ENCODE measurements at regions not wholly inside any gene's neighbourhood (a gene's known extent, or its start where the extent isn't known, plus 50 kb on each side); places are given as distances from the start of the nearest gene placed in this dataset.

- no peak overlapping the region for H3K27ac ChIP-seq
- intact Hi-C loops (cut with DNase I; ENCODE audit: low total_unique reads), result no loop called here
Measured at GRCh38 chr21:34022627-34023335, 50.6 kb upstream of the MRPS6 start.

GRCh38 chr21:34021726-34022125, 51.7 kb upstream of the MRPS6 start:
- Histone ChIP-seq H3K9me3 (no peaks in the 10 kb centered on the region), H3K4me3 (no peak overlapping the region), H3K27me3 (no peaks in the 10 kb centered on the region), H3K27ac (no peak overlapping the region), H3K4me1 (no peaks in the 10 kb centered on the region), H3K36me3 (no peaks in the 10 kb centered on the region)
- no peak for TF ChIP-seq CTCF (IDR thresholded peaks at IDR 0.05)
- TF ChIP-seq POLR2A (IDR thresholded peaks at IDR 0.05), result no peak
- DNase-seq, result no peak
- intact Hi-C loops (cut with DNase I; ENCODE audit: low total_unique reads), result no loop called here

More at GRCh38 chr21:34022627-34023335, 50.6 kb upstream of the MRPS6 start:
- no peaks in the 10 kb centered on the region for H3K9me3 ChIP-seq
- no peaks in the 10 kb centered on the region for H3K27me3 ChIP-seq
- H3K36me3 ChIP-seq, result no peaks in the 10 kb centered on the region
- no peak overlapping the region for H3K4me3 ChIP-seq
- no peak for TF ChIP-seq POLR2A (IDR thresholded peaks at IDR 0.05)
- TF ChIP-seq CTCF (IDR thresholded peaks at IDR 0.05), result no peak
- H3K4me1 ChIP-seq, result no peaks in the 10 kb centered on the region
- DNase-seq, result no peak

GRCh38 chr21:34020983-34021553, 52.3 kb upstream of the MRPS6 start:
- no peak for DNase-seq
- no peaks in the 10 kb centered on the region for H3K4me1 ChIP-seq
- no peak overlapping the region for H3K4me3 ChIP-seq
- H3K36me3 ChIP-seq, result no peaks in the 10 kb centered on the region
- intact Hi-C loops (cut with DNase I; ENCODE audit: low total_unique reads), result no loop called here
- no peaks in the 10 kb centered on the region for H3K9me3 ChIP-seq
- no peak overlapping the region for H3K27ac ChIP-seq
- H3K27me3 ChIP-seq, result no peaks in the 10 kb centered on the region
- no peak for TF ChIP-seq CTCF (IDR thresholded peaks at IDR 0.05)
- TF ChIP-seq POLR2A (IDR thresholded peaks at IDR 0.05), result no peak

- intact Hi-C loops (cut with DNase I; ENCODE audit: low total_unique reads), result no loop called here
- DNase-seq, result no peak
Measured at GRCh38 chr21:34020005-34020847, 53.2 kb upstream of the MRPS6 start.

More at GRCh38 chr21:34020005-34020847, 53.2 kb upstream of the MRPS6 start:
- Histone ChIP-seq H3K4me1 (no peaks in the 10 kb centered on the region), H3K36me3 (no peaks in the 10 kb centered on the region), H3K9me3 (no peaks in the 10 kb centered on the region), H3K27me3 (no peaks in the 10 kb centered on the region), H3K4me3 (no peak overlapping the region), H3K27ac (no peak overlapping the region)
- TF ChIP-seq CTCF (IDR thresholded peaks at IDR 0.05) (no peak), POLR2A (IDR thresholded peaks at IDR 0.05) (no peak)
